ENCODE measurements at regions not wholly inside any gene's neighbourhood (a gene's known extent, or its start where the extent isn't known, plus 50 kb on each side); places are given as distances from the start of the nearest gene placed in this dataset.
"Not testable (repeated sequence)": the region's sequence is repeated elsewhere in the genome, so short reads cannot be mapped to it uniquely, and the experiment has no call there.

- H2AFZ ChIP-seq (ENCODE audit: low read length); H3K36me3 ChIP-seq (replicated peaks in 1 of 2; ENCODE audit: control insufficient read depth in 2 of 2, insufficient read depth in 2 of 2, low read length in 2 of 2); DNase-seq (ENCODE audit: low spot score); H2BK12ac ChIP-seq (ENCODE audit: low read length); H2AK5ac ChIP-seq (ENCODE audit: low read depth, low read length); H4K8ac ChIP-seq (ENCODE audit: low read depth, low read length); H3K9me3 ChIP-seq (replicated peaks in 1 of 2; ENCODE audit: control insufficient read depth in 2 of 2, insufficient read depth in 1 of 2, low read depth in 1 of 2, low read length in 2 of 2); H2BK120ac ChIP-seq (ENCODE audit: low read depth, low read length); H3K9ac ChIP-seq (ENCODE audit: low read depth, low read length, poor library complexity); H3K14ac ChIP-seq (ENCODE audit: low read length); H3K27me3 ChIP-seq (ENCODE audit: control insufficient read depth in 3 of 3, insufficient read depth in 3 of 3, low read depth in 1 of 3, low read length in 3 of 3); H3K4me3 ChIP-seq (ENCODE audit: low read length in 2 of 2); H4K91ac ChIP-seq (ENCODE audit: low read depth, low read length, poor library complexity); H2BK15ac ChIP-seq (ENCODE audit: low read length); H3K4me2 ChIP-seq (ENCODE audit: insufficient read depth, low read length, poor library complexity, severe bottlenecking); H2BK5ac ChIP-seq (ENCODE audit: low read length); H3K18ac ChIP-seq (ENCODE audit: low read length); H3K27ac ChIP-seq (replicated peaks; ENCODE audit: low read length); H3K4me1 ChIP-seq (ENCODE audit: control insufficient read depth in 2 of 2, insufficient read depth in 1 of 2, low read depth in 1 of 2, low read length in 2 of 2); H3K23ac ChIP-seq (ENCODE audit: low read depth, low read length, poor library complexity); H3K79me1 ChIP-seq (ENCODE audit: low read depth, low read length); H3K4ac ChIP-seq (ENCODE audit: low read length): not testable (repeated sequence)
- no CpG with 5 or more reads among the region's 1 CpG for WGBS, 2 donors (ENCODE audit: extremely low coverage in 2 of 2, insufficient read length in 2 of 2, insufficient replicate concordance in 1 of 2)
Measured at GRCh38 chr3:153997364-153997763, 123.8 kb upstream of the ARHGEF26 start.

GRCh38 chr3:154003649-154004048 lies 117.5 kb upstream of the ARHGEF26 start:
- Histone ChIP-seq H3K14ac (ENCODE audit: low read length) (no peak overlapping the region), H4K8ac (ENCODE audit: low read depth, low read length) (no peak overlapping the region), H3K9ac (ENCODE audit: low read depth, low read length, poor library complexity) (no peak overlapping the region), H2BK15ac (ENCODE audit: low read length) (no peak overlapping the region), H3K4me3 (ENCODE audit: low read length in 2 of 2) (no peak overlapping the region), H2AK5ac (ENCODE audit: low read depth, low read length) (no peak overlapping the region), H3K27ac (replicated peaks; ENCODE audit: low read length) (no peak overlapping the region), H3K27me3 (ENCODE audit: control insufficient read depth in 3 of 3, insufficient read depth in 3 of 3, low read depth in 1 of 3, low read length in 3 of 3) (no peaks in the 10 kb centered on the region), H3K18ac (ENCODE audit: low read length) (no peak overlapping the region), H3K23ac (ENCODE audit: low read depth, low read length, poor library complexity) (no peak overlapping the region), H3K4me1 (ENCODE audit: control insufficient read depth in 2 of 2, insufficient read depth in 1 of 2, low read depth in 1 of 2, low read length in 2 of 2) (no peaks in the 10 kb centered on the region), H3K4me2 (ENCODE audit: insufficient read depth, low read length, poor library complexity, severe bottlenecking) (no peak overlapping the region), H3K9me3 (replicated peaks in 1 of 2; ENCODE audit: control insufficient read depth in 2 of 2, insufficient read depth in 1 of 2, low read depth in 1 of 2, low read length in 2 of 2) (no peaks in the 10 kb centered on the region), H3K36me3 (replicated peaks in 1 of 2; ENCODE audit: control insufficient read depth in 2 of 2, insufficient read depth in 2 of 2, low read length in 2 of 2) (no peaks in the 10 kb centered on the region), H2AFZ (ENCODE audit: low read length) (no peak overlapping the region), H4K91ac (ENCODE audit: low read depth, low read length, poor library complexity) (no peak overlapping the region), H3K4ac (ENCODE audit: low read length) (no peak overlapping the region), H2BK120ac (ENCODE audit: low read depth, low read length) (no peak overlapping the region), H3K79me1 (ENCODE audit: low read depth, low read length) (no peaks in the 10 kb centered on the region), H2BK5ac (ENCODE audit: low read length) (no peak overlapping the region), H2BK12ac (ENCODE audit: low read length) (no peak overlapping the region)
- no peak for DNase-seq (ENCODE audit: low spot score)

GRCh38 chr3:154011036-154011435 lies 110.2 kb upstream of the ARHGEF26 start:
- no peak overlapping the region for H4K91ac ChIP-seq (ENCODE audit: low read depth, low read length, poor library complexity)
- no peaks in the 10 kb centered on the region for H3K4me1 ChIP-seq (ENCODE audit: control insufficient read depth in 2 of 2, insufficient read depth in 1 of 2, low read depth in 1 of 2, low read length in 2 of 2)
- no peaks in the 10 kb centered on the region for H3K79me1 ChIP-seq (ENCODE audit: low read depth, low read length)
- WGBS, 2 donors (ENCODE audit: extremely low coverage in 2 of 2, insufficient read length in 2 of 2, insufficient replicate concordance in 1 of 2) = no CpG with 5 or more reads among the region's 5 CpGs
- no peak overlapping the region for H2AFZ ChIP-seq (ENCODE audit: low read length)
- no peak overlapping the region for H3K4me2 ChIP-seq (ENCODE audit: insufficient read depth, low read length, poor library complexity, severe bottlenecking)
- H3K18ac ChIP-seq (ENCODE audit: low read length) = no peak overlapping the region
- no peak overlapping the region for H3K9ac ChIP-seq (ENCODE audit: low read depth, low read length, poor library complexity)
- no peak overlapping the region for H2BK12ac ChIP-seq (ENCODE audit: low read length)
- no peak overlapping the region for H4K8ac ChIP-seq (ENCODE audit: low read depth, low read length)
- H3K14ac ChIP-seq (ENCODE audit: low read length) = no peak overlapping the region
- H3K9me3 ChIP-seq (replicated peaks in 1 of 2; ENCODE audit: control insufficient read depth in 2 of 2, insufficient read depth in 1 of 2, low read depth in 1 of 2, low read length in 2 of 2) = no peaks in the 10 kb centered on the region
- no peak overlapping the region for H3K4ac ChIP-seq (ENCODE audit: low read length)
- no peak overlapping the region for H2BK15ac ChIP-seq (ENCODE audit: low read length)
- no peak overlapping the region for H2BK120ac ChIP-seq (ENCODE audit: low read depth, low read length)
- no peak for DNase-seq (ENCODE audit: low spot score)
- no peak overlapping the region for H3K27ac ChIP-seq (replicated peaks; ENCODE audit: low read length)
- no peaks in the 10 kb centered on the region for H3K27me3 ChIP-seq (ENCODE audit: control insufficient read depth in 3 of 3, insufficient read depth in 3 of 3, low read depth in 1 of 3, low read length in 3 of 3)
- H3K36me3 ChIP-seq (replicated peaks in 1 of 2; ENCODE audit: control insufficient read depth in 2 of 2, insufficient read depth in 2 of 2, low read length in 2 of 2) = no peaks in the 10 kb centered on the region
- no peak overlapping the region for H3K4me3 ChIP-seq (ENCODE audit: low read length in 2 of 2)
- no peak overlapping the region for H2BK5ac ChIP-seq (ENCODE audit: low read length)
- no peak overlapping the region for H3K23ac ChIP-seq (ENCODE audit: low read depth, low read length, poor library complexity)
- no peak overlapping the region for H2AK5ac ChIP-seq (ENCODE audit: low read depth, low read length)

- Histone ChIP-seq H4K8ac (ENCODE audit: low read depth, low read length) (no peak overlapping the region), H2AFZ (ENCODE audit: low read length) (peak overlapping the region; percentile 31), H3K4ac (ENCODE audit: low read length) (no peak overlapping the region), H3K27me3 (ENCODE audit: control insufficient read depth in 3 of 3, insufficient read depth in 3 of 3, low read depth in 1 of 3, low read length in 3 of 3) (no peaks in the 10 kb centered on the region), H3K4me3 (ENCODE audit: low read length in 2 of 2) (no peak overlapping the region), H3K27ac (replicated peaks; ENCODE audit: low read length) (no peak overlapping the region), H3K14ac (ENCODE audit: low read length) (no peak overlapping the region), H3K4me1 (ENCODE audit: control insufficient read depth in 2 of 2, insufficient read depth in 1 of 2, low read depth in 1 of 2, low read length in 2 of 2) (no peaks in the 10 kb centered on the region), H3K4me2 (ENCODE audit: insufficient read depth, low read length, poor library complexity, severe bottlenecking) (no peak overlapping the region), H3K36me3 (replicated peaks in 1 of 2; ENCODE audit: control insufficient read depth in 2 of 2, insufficient read depth in 2 of 2, low read length in 2 of 2) (no peaks in the 10 kb centered on the region), H2BK120ac (ENCODE audit: low read depth, low read length) (no peak overlapping the region), H3K23ac (ENCODE audit: low read depth, low read length, poor library complexity) (no peak overlapping the region), H3K9ac (ENCODE audit: low read depth, low read length, poor library complexity) (no peak overlapping the region), H2AK5ac (ENCODE audit: low read depth, low read length) (no peak overlapping the region), H4K91ac (ENCODE audit: low read depth, low read length, poor library complexity) (no peak overlapping the region), H3K9me3 (replicated peaks in 1 of 2; ENCODE audit: control insufficient read depth in 2 of 2, insufficient read depth in 1 of 2, low read depth in 1 of 2, low read length in 2 of 2) (peaks cover 0 to 4% of the 10 kb centered on the region in 2 donors), H2BK15ac (ENCODE audit: low read length) (no peak overlapping the region), H2BK5ac (ENCODE audit: low read length) (no peak overlapping the region), H2BK12ac (ENCODE audit: low read length) (no peak overlapping the region), H3K79me1 (ENCODE audit: low read depth, low read length) (no peaks in the 10 kb centered on the region), H3K18ac (ENCODE audit: low read length) (no peak overlapping the region)
- WGBS, 2 donors (ENCODE audit: extremely low coverage in 2 of 2, insufficient read length in 2 of 2, insufficient replicate concordance in 1 of 2) = no CpG with 5 or more reads among the region's 4 CpGs
- DNase-seq (ENCODE audit: low spot score) = no peak
Measured at GRCh38 chr3:154013736-154014135, 107.5 kb upstream of the ARHGEF26 start.
